ENCODE measurements at regions not wholly inside any gene's neighbourhood (a gene's known extent, or its start where the extent isn't known, plus 50 kb on each side); places are given as distances from the start of the nearest gene placed in this dataset.
"Not testable (repeated sequence)": the region's sequence is repeated elsewhere in the genome, so short reads cannot be mapped to it uniquely, and the experiment has no call there.

GRCh38 chrX:131473809-131474208 lies 70.1 kb upstream of the OR13H1 start:
- not testable (repeated sequence) for TF ChIP-seq CTCF, ZNF26 (tag by site-specific recombination; IDR thresholded peaks at IDR 0.05)
